NCI-H345 treated with DMSO at 0.1 percent for 48 hours (cell line): ENCODE measurements at regions not wholly inside any gene's neighbourhood (a gene's known extent, or its start where the extent isn't known, plus 50 kb on each side); places are given as distances from the start of the nearest gene placed in this dataset.

ENCODE experiments used
- DNase-seq: peaks from one replicate; lab custom pipeline; 2025; ENCODE audit not compliant: unreplicated experiment; lab: John Stamatoyannopoulos, UW

GRCh38 chr2:120851116-120851773 is 115.6 kb downstream of the GLI2 start:
- DNase-seq = no peak

GRCh38 chr2:120852200-120852815 is 116.6 kb downstream of the GLI2 start:
- DNase-seq = no peak

DNA sequence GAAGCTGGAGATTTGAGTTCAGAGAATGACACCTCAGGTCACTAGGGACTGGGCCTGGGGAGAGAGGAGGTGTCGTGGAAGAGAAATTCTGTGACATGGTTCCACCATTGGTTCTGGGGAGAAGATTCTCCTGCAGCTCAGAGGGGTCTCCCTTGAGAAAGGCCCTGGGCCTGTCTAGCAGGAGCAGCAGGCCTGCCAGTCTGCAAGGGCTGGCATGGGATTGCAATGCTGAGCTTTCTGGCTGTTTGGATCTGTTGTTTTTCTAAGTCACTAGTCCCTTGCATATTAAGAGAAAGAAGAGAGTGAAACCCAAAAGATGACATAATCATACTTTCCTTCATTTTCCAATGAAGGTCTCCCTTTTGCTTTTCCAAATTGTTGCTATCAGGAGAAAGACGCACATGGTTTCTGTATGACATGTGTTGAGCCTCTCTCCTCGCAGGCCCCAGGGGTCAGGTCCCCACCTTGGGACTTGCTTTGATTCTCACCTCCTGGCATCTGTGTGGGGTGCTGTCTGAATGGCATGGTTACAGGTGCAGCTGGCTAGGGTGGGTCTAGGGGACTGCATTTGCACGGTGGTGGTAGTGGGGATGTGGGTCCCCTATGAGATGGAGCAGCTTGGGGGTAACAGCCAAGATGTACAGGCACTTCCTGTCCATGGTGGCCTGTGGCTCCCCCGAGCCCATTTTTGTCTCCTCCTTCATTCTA is 117.8 kb downstream of the GLI2 start:
- DNase-seq = no peak

- no peak for DNase-seq
Measured at GRCh38 chr2:120854014-120854620, 118.4 kb downstream of the GLI2 start.

- no peak for DNase-seq
Measured at GRCh38 chr2:120854766-120855530, 119.3 kb downstream of the GLI2 start.

GRCh38 chr2:120855855-120856405 is 120.3 kb downstream of the GLI2 start:
- no peak for DNase-seq

DNA sequence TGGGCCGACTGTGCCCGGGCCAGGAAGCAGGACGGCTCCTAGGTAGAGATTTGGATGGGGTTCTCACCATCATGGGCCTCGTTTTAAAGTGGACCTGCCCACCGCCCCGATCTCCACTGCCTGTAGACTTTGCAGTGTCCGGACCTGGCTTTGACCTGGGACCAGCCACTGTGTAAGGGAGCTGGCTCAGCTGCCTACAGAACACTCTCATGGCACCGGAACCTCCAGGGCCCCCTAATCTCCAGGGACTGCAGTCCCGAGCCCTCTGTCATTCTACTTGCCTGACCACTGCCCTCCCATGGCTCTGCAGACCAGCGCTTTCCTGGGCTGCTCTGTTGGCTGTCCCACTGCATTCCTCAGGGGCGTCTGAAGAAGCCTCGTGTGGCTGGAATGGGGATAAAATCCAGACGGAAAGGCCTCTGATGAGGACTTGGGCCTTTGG is 120.8 kb downstream of the GLI2 start:
- DNase-seq = no peak

DNA sequence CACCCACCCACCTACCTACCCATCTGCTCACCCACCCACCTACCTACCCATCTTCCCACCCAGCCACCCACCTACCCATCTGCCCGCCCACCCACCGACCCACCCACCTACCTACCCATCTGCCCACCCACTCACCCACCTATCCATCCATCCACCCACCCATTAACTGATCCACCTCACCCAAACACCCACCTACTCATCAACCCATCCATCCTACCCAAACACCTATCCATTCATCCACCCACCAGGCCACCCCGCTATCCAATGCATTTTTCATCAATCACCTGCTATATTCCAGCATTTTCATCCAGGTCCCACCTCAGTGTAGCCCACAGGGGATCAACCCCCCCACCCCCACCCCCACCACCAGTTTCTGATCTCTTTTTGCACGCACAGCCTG is 121.8 kb downstream of the GLI2 start:
- DNase-seq = no peak

DNA sequence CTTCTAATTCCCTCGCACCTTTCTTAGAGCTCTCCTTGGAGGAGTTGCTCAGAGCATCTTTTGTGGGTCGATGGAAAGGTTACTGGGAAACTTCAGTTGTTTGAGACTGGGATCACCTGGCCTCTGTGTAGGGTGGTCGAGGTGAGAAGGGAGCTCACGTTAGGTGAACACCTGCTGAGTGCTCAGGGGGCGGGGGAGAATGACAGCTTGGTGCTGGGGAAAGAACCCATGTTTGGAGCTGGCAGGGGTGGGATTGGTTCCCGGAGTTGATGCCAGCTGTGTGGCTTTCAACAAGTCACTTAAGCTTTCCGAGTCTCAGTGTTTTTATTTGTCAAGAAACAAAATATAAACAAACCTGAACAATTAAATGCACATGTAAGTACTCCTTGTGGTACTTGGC is 122.3 kb downstream of the GLI2 start:
- no peak for DNase-seq

DNA sequence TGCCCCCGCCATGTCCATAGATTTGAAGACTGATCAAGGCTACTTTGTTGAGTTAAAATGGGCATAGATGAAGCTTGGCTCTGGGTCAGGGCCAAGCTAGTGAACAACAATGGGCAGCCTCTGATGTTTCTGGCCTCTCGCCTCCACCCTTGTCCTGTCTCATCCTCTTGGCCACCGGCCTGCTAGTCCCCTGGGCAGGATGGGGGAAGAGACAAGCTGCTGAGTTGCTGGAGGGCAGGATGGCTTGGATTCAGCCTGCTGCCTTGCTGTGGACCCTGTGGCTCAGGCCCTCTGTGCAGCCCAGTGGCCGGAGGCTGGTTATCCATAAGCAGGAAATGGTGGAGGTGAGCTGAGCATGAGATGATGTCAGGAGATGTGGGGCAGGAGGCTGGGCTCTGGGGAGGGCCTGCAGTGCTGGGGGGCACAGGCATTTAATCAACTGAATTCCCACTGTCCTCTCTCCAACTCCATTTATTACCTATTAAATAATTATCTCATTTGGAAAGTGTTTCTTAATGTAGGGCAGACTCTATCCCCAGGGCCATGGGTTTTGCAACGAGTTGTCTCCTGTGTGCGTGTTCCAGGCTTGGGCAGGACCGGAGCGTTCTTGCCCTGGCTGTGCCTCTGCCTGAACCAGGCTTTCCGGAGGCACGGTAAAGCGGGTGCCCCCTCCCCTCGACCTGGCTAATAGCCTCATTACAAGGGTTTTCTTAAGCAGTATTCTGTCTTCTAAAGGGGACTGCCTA is 122.9 kb downstream of the GLI2 start:
- no peak for DNase-seq

DNA sequence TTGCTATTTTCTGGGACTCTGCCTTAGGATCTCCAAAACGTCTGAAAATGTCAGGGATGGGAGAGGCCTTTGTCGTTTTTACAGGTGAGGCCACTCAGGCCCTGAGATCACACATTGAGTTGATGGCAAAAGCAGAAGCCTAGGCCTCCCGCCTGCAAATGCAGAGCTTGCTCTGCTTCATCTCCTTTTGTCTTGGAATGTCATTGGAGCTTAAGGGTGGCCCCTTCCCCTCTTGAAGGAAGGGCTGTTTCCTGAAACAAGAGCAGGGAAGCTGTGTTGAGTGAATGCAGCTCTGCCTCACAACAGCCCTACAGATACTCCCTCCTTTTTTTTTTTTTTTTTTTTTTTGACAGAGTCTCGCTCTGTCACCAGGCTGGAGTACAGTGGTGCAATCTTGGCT is 123.5 kb downstream of the GLI2 start:
- DNase-seq = no peak

GRCh38 chr2:120859814-120860578 is 124.3 kb downstream of the GLI2 start:
- DNase-seq = no peak

GRCh38 chr2:120860579-120860922 is 124.9 kb downstream of the GLI2 start:
- no peak for DNase-seq

GRCh38 chr2:120861191-120861575 is 125.5 kb downstream of the GLI2 start:
- no peak for DNase-seq

DNA sequence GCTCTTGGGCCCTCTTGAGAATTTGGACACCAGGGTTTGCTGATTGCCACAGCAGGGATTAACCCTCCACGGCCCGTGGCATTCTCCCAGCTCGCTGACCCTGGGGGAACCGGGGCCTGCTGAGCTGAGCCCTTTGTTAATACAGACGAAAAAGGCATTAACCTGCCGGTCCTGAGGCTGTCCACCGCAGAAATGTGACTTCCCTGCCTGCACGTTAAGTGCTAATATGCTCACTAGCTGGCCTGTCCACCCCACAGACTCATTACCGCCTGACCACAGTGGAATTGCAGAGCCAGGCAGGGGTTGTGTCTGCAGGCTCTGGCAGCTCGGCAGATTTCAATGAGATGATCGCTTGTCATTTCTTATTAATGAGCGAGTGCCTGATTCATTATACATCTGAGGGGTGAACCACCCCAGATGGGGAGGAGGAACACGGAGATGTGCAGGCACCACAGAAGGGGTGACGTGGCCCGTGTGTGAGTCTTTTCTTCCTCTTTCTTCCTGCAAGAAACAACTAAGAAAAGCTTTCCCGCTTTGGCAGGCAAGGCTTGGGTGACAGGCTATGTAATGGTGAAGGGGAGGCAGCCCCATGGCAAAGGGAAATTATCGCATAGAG is 126.0 kb downstream of the GLI2 start:
- no peak for DNase-seq

DNA sequence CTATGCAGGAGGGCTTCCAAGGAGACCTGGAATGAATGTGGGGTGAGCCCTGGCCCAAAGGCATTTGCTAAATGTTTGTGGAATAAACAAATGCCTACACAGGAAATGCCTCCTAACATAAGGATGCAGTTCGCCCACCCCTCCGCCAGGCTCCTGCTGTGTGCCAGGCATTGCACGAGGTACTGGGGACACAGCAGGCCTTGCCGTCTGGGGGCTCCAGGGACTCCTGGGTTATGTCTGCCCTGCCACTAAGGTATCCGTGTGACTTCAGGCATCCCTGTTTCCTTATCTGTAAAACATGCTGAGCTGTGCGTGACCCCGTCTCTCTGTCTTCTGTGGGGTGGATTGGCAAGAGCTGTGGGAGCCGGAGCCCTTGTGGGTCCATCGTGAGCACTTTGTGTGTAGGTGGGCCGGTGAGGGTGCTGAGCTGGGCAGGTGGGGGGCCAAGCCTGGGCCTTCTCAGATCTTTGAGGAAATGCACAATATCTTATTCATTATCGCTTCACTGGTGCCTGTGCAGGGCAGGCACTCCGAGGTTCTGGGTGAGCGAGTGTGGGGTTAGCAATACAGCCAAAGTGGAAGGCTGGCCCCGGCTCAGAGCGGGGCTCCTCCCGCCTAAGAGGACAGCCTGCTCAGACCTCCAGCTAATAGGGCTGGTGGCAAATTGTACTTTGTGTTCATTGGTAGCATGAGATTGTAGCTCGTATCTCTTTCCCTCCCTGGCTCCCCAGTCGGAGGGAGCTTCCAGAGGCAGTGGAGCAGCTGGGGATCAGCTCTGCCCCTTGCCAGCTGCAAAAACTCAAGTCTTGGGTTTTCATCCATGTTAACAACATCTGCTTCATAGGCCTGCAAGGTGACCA is 126.8 kb downstream of the GLI2 start:
- no peak for DNase-seq

- no peak for DNase-seq
Measured at GRCh38 chr2:120863146-120863545, 127.5 kb downstream of the GLI2 start.

GRCh38 chr2:120863661-120864320 is 128.1 kb downstream of the GLI2 start:
- no peak for DNase-seq
